Adrenal gland (tissue), 5 donors: ENCODE measurements at regions not wholly inside any gene's neighbourhood (a gene's known extent, or its start where the extent isn't known, plus 50 kb on each side); places are given as distances from the start of the nearest gene placed in this dataset.
"Not testable (repeated sequence)": the region's sequence is repeated elsewhere in the genome, so short reads cannot be mapped to it uniquely, and the experiment has no call there.

Experiments used
- POLR2A ChIP-seq, 2 donors: fragments of 450-650 bp; IDR thresholded peaks; one replicate each; pipeline ENCODE4 v1.6.1; 2017; ENCODE audit warnings: antibody characterized with exemption in 2 of 2, mild to moderate bottlenecking in 2 of 2, moderate library complexity in 1 of 2
- TF ChIP-seq, protein P1 (sequence below), 6 experiments: fragments of 450-650 bp in 4 of 6; fragments of 200-600 bp in 2 of 6; sonication (generic) in 1 of 6; IDR thresholded peaks; 1 replicate in 5 of 6; 2 replicates in 1 of 6; pipeline versions ENCODE4 v1.5.1 to v1.8.0; 2016 to 2021; ENCODE audit warnings: antibody characterized with exemption in 6 of 6, mild to moderate bottlenecking in 2 of 6, moderate library complexity in 1 of 6
- donor health status: DM: no; HTN: no; CAD: no.

DNA sequence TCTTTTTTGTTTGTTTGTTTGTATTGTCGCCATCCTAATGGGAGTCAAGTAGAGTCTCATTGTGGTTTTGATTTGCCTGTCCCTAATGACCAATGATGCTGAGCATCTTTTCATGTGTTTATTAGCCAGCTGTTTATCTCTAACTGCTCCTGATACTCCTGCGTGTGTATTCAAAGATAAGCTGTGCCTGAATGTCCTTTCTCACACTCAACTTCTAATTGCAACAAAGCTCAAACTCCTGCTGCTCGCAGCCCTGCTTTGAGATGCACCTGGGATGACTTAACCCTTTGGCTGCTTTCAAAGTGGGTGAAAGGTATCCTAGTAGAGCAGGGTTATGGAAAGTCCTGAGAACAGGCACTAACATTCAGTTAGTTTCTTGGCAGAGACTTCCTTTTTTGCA, 199.6 kb downstream of the BCL2L11 start:
- TF ChIP-seq, protein P1, sequence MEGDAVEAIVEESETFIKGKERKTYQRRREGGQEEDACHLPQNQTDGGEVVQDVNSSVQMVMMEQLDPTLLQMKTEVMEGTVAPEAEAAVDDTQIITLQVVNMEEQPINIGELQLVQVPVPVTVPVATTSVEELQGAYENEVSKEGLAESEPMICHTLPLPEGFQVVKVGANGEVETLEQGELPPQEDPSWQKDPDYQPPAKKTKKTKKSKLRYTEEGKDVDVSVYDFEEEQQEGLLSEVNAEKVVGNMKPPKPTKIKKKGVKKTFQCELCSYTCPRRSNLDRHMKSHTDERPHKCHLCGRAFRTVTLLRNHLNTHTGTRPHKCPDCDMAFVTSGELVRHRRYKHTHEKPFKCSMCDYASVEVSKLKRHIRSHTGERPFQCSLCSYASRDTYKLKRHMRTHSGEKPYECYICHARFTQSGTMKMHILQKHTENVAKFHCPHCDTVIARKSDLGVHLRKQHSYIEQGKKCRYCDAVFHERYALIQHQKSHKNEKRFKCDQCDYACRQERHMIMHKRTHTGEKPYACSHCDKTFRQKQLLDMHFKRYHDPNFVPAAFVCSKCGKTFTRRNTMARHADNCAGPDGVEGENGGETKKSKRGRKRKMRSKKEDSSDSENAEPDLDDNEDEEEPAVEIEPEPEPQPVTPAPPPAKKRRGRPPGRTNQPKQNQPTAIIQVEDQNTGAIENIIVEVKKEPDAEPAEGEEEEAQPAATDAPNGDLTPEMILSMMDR (IDR thresholded peaks at IDR 0.05), result not testable (repeated sequence)
- TF ChIP-seq POLR2A (IDR thresholded peaks at IDR 0.05), result not testable (repeated sequence)
